ENCODE measurements at regions not wholly inside any gene's neighbourhood (a gene's known extent, or its start where the extent isn't known, plus 50 kb on each side); places are given as distances from the start of the nearest gene placed in this dataset.
"Not testable (repeated sequence)": the region's sequence is repeated elsewhere in the genome, so short reads cannot be mapped to it uniquely, and the experiment has no call there.

DNA sequence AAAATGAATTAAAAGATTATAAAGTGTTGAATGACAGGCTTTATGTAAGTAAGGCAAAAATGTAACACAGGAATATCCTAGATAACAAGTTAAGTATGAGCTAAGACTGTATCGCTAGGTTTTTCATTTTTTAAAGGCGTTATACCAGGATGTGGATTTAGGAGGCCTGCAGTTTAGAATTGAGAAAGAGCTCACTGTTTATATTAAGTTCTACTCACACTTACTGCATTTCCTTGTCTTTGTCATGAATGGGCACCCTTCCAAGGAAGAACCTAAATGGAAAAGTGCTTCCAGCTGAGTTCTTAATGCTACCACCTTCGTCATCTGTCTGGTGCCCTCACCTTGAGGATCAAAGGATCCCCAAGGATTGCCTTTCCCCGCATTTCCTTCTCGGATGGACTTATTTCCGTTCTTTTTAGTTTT is 148.7 kb downstream of the SOX4 start:
- no peak for DNase-seq (ENCODE audit: low read depth in 2 of 2)

DNA sequence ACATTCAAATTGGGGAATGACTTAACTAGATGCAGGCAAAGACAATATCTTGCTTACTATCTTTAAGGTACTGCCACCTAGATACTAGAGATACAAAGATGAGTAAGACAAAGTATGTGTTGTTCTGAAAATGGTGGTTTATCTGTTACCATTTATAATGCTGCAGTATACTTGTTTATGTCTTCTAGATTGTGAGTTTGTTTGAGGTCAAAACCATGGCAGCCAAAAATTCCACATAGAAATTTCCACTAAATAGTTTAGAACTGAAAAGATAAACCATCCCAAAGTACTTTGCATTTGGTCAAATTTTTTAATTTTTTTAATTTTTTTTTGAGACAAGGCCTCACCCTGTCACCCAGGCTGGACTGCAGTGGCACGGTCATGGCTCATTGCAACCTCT is 150.8 kb downstream of the SOX4 start:
- DNase-seq (ENCODE audit: low read depth in 2 of 2), result no peak

DNA sequence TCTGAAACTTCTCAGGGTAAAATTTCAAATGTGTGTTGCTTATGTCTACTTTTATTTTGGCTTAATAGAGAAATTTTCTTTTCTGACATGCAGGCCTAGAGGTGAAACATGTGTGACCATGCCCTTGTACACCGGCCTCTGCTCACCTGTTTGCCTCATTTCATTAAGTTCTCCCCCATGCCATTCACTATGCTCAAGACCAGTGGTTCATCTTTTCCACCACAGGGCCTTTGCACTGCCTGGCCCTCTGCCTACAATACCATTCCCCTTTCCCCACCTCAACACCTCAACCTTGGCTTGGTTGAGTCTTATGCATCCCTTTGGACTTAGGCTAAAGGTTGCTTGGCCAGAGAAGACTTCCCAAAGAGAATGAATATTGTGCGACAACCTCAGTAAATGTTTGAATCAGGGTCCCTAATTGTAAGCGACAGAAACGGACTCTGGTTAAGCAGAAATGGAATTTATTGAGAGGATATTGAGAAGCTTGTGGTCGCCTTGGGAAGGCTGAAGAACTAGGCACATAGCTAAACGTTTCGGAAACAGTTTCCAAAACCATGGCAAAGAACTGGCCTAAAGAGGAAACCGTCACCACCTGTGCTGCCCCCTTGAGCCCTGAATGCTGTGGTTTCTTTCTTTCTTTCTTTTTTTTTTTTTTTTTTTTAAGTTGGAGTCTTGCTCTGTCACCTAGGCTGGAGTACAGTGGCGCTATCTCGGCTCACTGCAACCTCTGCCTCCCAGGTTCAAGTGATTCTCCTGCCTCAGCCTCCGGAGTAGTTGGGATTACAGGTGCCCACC is 152.2 kb downstream of the SOX4 start:
- DNase-seq (ENCODE audit: low read depth in 2 of 2), result no peak

DNA sequence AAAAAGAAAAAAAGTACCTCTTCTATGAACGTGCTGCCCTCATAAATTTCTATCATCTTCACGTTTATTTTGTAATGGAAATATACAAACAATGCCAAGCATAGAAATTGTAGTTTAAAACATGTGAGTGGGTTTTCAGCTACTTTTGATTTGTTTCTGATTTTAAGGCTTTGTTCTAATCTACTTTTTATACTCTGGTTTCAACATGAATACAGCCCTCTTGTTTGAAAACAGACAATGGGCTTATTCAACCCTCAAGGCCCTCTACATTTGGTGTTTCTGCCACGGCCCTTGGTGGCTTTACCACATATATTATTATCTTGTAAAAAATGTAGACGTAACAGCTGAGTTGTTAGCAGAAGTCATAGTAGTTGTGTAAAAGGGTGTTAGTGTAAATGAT is 153.9 kb downstream of the SOX4 start:
- no peak for DNase-seq (ENCODE audit: low read depth in 2 of 2)

DNA sequence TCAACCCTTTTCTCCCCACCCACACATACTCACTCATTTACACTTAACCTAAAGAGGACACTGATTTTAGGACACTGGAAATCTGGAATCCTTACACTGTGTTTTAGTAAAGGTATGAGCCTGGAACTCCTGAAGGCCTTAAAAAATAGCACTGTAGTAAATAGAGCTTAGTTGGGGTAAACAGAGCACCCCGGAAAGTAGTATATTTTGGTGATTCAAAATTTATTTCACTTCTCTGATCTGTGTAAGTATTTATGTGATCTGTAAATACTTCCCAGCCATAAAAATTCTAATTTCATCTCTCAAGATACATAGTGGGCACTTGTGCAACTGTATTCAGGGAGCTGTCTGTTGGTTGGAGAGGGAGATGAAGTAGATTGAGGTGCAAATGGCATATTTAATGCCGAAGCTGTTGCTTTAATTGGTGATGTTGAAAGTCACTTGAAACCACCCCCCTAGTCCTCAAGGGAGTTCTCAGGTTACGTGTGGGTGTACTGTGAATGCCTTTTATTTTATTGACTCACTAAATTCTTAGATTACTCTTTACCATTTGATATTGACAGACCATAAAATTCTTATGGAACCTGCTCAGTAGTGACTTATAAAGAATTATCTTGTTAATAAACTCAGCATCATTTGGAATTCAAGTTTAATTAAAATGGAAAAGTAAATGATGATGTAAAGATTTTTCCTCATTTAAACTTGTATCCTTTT is 154.9 kb downstream of the SOX4 start:
- DNase-seq (ENCODE audit: low read depth in 2 of 2), result no peak

DNA sequence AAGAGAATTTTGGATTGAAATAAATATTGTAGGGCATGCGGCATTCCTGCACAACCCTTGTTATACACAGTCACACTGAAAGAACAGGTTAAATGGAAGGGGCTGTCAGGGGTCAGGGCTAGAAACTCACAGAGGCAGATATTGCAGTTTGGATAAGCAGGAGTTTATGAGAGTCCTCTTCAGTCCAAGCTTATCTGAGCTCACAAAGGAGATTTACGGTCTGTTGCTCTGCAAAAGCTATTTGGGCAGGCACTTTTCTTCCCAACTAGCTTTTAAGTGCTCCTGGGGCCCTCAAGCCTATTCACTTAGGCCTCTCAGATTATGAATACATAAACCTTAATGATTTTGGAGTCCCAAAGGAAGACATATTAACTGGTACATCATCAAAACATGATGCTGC is 156.2 kb downstream of the SOX4 start:
- DNase-seq (ENCODE audit: low read depth in 2 of 2), result no peak

DNA sequence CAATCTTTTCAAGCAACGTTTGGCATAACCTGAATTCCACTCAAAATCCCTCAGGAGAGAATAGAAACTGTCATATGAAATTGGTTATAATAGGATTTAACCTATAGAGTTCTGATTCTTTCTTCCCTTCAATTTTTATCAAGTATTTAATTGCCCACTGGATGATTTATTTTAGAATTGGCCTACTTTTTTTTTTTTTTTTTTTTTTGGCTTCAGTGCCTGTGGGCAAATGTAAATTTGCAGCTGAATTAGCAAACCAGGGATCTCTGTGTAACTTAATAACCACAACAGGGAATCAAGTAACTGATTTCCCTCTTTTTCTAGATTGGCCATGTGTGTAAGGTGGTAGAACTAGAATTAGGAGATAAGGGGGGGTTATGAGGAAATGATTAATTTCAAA is 157.0 kb downstream of the SOX4 start:
- no peak for DNase-seq (ENCODE audit: low read depth in 2 of 2)

DNA sequence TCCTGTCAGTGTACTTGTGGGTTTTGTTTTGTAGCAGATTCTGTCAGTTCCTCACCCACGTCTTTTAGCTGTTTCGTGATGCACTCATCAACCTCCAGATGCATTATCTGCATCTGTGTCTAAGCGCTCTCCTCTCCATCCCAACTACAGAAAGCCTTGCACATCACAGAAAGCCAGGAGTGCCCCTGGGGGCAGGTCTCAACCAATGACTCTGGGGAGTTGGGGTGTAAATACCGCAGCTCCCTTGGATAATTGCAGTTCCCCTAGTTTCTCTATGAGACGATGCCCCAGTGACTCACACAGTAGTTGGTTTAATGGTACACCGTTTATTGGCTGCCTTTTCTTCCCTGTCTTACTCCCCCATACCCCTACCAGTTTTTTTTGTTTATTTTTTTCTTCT is 158.1 kb downstream of the SOX4 start:
- DNase-seq (ENCODE audit: low read depth in 2 of 2), result no peak

DNA sequence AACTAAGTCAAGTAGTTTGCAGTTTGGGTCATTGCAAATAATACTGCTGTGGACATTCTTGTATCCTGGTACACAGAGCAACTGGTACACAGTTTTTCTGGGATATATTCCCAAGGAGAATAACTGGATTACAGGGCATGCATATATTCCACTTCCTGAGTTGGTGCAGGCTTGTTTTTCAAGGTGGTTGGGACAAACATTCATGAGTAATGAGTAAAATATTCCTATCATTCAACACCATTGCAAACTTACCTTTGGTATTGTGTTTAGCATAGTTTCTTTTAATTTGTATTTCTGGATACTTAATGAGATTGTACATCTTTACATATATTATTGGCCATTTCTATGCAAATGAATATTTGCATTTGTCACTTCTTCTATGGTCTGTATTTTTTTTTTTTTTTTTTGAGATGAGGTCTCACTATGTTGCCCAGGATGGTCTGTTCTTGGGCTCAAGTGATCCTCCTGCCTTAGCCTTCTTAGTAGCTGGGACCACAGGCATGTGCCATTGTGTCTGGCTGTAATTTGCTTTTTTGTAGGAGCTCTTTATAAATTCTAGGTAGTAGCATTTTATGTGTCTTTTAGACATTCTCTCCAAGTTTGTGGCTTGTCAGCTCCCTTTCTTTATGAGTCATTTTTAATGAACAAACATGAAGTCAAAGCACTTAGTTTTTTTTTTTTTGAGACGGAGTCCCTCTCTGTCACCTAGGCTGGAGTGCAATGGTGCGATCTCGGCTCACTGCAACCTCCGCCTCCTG is 158.7 kb downstream of the SOX4 start:
- no peak for DNase-seq (ENCODE audit: low read depth in 2 of 2)

DNA sequence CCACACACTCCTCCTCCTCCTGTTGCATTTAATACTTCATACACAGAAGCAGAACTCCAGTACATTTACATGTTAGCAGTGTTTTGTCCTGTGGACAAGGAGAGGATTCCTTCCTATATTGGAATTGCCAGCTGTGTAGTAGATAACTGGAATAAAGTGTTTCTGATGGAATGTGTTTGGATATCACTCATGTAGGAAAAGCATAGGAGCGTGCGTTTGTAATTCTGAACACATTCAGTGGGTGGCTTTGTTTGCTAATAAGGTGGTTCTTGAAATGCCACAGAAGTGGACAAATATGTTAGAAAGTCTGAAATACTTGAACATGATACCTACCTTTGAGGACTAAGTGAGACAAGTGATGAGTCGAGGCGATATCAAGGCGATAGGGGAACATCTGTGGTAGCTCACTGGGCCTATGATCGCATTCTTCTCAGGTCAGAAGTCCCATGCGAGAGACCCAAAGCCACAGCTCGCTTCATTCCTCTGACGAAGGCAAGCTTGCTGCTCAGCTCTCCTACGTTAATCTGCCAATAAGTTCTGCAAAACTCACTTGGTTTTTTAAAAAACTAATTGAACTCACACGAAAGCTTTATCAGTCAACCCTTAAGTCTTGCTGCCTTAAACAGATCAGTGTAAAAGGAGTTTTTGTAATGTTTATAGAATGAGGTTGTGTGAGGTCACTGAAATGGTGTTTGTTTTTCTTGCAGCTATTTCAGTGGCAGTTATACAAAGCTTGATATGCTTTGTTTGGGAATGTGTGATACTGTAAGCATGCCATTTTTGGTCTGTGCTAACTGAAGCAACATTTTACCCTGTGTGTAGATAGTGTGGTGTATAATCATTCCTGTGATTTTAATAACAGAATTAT is 159.9 kb downstream of the SOX4 start:
- DNase-seq (ENCODE audit: low read depth in 2 of 2), result no peak

DNA sequence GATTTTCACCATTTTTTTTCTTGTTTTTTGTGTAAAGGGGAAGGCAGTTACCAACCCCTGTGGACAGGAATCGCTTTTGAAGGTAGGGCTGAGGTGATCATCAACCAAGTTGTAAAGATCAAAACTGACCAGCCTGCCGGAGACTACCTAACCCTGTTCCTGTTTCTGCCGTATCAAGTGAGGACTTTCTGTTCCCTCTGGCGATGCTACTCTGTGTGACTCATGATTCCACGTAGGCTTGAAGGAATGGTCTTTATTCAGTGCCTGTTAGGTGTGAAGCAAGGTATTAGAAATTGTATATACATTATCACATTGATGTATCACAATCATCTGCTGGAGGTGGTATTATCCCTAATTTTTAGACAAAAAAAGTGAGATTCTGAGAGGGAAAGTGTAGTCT is 161.3 kb downstream of the SOX4 start:
- DNase-seq (ENCODE audit: low read depth in 2 of 2), result no peak

DNA sequence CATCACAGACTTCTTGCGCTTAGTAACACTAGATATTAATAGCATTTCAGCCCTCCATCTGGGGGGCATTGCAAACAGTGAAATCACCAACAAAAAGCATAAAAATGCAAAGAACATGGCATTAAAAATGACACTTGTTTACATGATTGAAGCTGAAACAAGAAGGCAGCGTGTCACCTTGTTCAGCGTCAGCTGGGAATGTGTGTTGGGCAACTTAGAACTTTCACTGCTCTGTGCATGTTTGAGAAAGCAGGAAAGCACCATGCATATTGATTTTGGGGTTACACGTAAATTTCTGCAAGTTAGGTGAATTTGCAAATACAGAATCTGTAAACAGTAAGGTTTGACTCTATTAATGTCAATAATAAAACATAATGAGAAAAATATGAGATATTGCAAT is 162.9 kb downstream of the SOX4 start:
- DNase-seq (ENCODE audit: low read depth in 2 of 2), result no peak

DNA sequence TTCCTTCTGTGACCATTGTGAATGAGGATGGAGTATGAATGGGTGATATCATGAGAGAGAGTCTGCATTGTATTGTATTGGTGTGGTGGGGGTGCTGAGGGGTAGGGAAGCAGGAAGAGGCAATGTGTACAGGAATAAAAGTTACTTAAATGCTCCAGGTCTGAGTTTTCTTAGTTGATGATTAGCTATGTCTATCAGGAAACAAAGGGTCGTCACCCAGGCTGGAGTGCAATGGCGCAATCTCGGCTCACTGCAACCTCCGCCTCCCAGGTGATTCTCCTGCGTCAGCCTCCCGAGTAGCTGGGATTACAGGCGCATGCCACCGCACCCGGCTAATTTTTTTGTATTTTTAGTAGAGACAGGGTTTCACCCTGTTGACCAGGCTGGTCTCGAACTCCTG is 163.8 kb downstream of the SOX4 start:
- DNase-seq (ENCODE audit: low read depth in 2 of 2), result not testable (repeated sequence)

DNA sequence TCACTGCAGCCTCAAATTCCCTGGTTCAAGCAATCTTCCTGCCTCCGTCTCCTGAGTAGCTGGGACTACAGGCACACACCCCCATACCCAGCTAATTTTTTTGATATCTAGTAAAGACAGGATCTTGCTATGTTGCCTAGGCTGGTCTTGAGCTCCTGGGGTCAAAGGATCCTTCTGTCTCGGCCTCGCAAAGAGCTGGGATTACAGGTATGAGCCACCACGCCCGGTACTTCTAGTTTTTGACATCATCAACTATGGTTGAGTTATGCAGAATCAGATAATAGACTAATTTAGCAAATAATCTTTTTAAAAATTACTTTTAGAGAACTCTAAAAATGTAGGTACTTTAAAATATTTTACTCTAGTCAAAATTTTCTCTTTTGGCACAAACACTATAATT is 166.2 kb downstream of the SOX4 start:
- DNase-seq (ENCODE audit: low read depth in 2 of 2), result no peak

DNA sequence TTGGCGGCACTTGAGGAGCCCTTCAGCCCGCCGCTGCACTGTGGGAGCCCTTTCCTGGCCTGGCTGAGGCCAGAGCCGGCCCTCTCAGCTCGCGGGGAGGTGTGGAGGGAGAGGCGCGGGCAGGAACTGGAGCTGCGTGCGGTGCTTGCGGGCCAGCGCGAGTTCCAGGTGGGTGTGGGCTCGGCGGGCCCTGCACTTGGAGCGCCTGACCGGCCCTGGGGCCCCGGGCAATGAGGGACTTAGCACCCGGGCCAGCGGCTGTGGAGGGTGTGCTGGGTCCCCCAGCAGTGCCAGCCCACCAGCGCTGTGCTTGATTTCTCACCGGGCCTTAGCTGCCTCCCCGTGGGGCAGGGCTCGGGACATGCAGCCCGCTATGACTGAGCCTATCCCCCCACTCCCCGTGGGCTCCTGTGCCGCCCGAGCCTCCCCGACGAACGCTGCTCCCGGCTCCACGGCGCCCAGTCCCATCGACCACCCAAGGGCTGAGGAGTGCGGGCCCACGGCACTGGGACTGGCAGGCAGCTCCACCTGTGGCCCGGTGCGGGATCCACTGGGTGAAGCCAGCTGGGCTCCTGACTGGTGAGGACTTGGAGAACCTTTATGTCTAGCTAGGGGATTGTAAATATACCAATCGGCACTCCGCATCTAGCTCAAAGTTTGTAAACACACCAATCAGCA is 167.6 kb downstream of the SOX4 start:
- not testable (repeated sequence) for DNase-seq (ENCODE audit: low read depth in 2 of 2)

DNA sequence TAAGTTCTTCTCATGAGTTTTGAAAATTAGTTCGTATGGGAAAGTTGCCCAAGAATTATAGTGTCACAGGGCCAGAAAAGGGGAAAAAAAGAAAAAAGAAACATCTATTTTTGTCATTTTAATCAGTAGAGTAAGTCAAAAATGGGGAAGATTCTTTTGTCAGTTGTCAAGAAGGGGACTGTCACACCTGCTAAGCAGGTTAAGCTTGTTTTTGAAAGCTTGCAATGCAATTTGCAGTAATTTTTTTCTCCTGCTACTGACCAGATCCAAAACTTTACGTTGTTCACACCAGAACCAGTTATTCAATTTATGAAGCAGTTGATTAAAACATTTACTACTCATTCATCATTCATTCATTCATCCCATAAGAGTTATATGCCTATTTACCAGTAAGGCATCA is 171.4 kb downstream of the SOX4 start:
- no peak for DNase-seq (ENCODE audit: low read depth in 2 of 2)

DNA sequence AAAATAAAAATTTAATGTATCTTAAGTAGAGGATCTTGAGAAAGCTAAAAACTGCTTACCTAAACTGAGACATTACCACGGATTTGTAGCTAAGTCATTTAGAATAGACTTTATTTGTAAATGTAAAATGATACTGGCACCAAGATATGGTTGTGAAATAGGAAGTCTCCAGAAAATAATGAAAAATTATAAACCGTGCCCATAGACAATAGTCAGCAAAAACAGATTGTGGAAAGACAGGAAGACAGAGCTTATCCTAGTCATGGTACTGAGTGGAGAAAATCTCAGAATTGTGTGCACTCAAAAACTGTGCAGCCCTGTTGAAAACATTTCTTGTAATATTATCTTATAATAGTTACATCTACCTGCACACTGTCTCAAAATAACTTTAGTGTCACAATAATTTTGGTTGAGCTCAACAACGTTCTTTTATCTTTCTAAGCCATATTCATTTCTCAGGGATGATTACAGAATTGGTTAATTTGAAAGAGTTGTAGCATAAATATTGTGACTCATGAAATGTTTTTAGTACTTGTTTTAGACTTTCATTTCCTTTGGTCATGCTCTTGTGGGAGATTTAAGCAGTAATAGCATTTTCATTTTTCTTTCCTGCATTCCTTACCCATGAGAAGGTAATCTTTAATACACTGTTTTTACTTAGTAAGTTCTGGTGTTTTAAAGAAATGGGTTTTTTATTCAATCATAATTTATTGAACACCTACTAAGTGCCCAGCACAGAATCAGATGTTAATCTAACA is 174.5 kb downstream of the SOX4 start:
- DNase-seq (ENCODE audit: low read depth in 2 of 2), result no peak

DNA sequence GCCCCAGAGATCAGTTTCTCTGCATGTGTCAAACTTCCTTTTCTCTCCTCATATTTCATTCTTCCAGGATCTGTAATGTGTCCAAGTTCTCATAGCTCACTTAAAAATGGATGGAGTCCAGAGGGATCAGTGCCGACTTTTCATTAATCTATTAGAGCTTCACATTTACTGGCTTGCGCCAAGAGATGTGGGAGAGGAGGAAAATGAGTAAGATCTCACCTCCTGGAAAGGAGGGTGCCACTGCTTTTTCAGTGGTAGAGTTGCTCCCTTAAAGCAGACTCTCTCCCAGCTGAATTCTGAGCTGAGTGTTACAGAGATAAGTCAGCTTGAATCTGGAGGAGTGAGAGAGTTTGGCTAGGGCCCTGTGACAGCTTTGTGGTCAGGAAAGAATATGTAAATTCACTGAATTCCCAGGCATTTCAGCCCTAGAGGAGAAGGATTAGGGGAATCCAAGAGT is 175.9 kb downstream of the SOX4 start:
- no peak for DNase-seq (ENCODE audit: low read depth in 2 of 2)

DNA sequence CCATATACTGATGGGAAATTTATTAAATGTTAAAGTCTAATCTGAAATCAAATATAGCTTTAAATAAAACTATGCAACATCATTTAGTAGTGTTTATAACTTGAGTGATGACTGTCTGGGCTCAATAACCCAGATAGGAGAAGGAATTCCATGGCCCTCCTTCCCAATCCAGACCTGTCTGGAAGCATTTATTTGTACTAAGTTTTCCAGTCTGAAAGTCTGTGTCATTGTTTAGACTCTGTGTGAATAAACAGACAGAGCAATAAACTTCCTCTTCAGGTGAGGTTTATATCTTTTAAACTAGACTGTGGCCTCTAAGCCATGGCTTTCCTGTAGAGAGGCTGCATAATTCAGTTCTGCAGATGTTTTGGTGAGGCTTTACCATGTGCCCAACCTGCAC is 176.4 kb downstream of the SOX4 start:
- DNase-seq (ENCODE audit: low read depth in 2 of 2), result no peak

DNA sequence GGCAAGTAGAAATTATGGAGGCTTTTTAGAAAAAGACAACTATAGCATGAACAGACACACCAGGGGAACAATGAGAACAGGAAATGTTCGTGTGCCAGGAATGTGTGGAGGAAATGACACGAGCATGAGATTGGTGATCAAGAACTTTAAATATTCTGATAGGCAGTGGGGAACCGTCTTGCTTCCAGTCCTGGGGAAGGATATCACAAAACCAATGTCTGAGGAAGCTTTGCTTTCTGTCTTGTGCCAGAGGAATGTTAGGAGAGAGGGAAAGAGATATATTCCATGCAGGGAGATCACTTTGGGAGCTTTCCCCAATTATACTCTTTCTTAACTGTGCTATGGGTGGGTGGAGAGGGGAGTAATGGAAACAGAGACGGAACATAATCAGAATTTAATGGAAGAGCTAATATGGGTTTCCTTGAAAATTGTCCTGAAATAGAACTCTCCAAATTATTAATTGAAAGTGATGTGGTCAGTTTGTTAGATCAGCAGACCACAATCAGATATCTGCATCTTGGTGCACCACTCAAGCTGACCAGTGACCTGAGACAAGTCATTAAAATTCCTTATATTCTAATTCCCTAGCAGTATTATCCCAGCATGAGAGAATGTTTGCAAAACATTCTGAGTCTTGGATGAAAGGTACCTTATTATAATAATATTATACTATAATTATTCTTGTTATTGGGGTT is 178.2 kb downstream of the SOX4 start:
- DNase-seq (ENCODE audit: low read depth in 2 of 2), result no peak
